ENCODE measurements at regions not wholly inside any gene's neighbourhood (a gene's known extent, or its start where the extent isn't known, plus 50 kb on each side); places are given as distances from the start of the nearest gene placed in this dataset.

DNA sequence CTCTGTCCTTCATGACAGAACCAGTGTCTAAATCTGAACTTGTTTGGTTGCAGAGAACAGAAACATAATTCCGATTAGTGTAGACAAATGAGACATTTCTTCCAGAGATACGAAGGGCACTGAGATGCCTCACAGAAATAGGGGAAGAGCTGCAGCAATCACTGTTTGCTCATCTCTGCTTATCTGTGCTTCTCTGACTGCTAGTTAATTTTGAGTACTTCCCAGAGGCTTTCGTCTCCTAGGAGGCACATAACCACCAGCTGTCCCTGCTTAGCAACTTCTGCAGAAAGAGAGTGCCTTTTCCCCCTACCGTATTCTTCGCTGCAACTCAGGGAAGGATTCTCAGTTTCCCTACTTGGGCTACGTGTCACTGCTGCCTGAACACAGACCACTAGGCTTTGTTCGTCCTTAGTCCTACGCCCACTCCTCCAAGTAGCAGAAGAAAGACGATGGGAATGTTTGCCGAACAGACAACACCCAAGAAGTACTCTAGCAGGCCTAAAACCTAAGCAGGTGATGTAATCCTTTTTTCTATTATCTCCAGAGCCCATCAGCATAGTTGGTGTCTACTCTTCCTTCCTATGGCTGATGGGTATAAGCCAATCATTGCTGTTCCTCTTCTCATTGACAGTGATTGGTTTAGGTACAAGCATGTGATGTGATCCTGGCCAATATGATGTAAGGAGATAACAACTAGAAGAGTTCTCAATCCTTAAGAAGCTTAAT, 63.6 kb downstream of the TNP1 start:
- Histone ChIP-seq H3K9me3 (ENCODE audit: low read length) (no peaks in the 10 kb centered on the region), H3F3A (ENCODE audit: insufficient read depth, low read length, poor library complexity, severe bottlenecking) (no peaks in the 10 kb centered on the region), H3K27ac (ENCODE audit: low read length) (no peak overlapping the region), H3K4me2 (ENCODE audit: low read length) (no peak overlapping the region), H4K20me1 (ENCODE audit: insufficient read depth) (no peaks in the 10 kb centered on the region), H2AFZ (ENCODE audit: low read depth, low read length) (no peak overlapping the region), H3K27me3 (ENCODE audit: insufficient read depth, low read depth, low read length) (no peaks in the 10 kb centered on the region), H3K4me3 (ENCODE audit: low read length) (no peak overlapping the region), H3K9me2 (ENCODE audit: insufficient read depth, low read length) (no peaks in the 10 kb centered on the region), H3K9ac (ENCODE audit: low read length) (no peak overlapping the region), H3K79me2 (replicated peaks; ENCODE audit: insufficient read depth, low read length) (no peaks in the 10 kb centered on the region), H3K36me3 (ENCODE audit: insufficient read depth, low read length) (no peaks in the 10 kb centered on the region)
- no peak for TF ChIP-seq EP300 (conservative IDR thresholded peaks at IDR 0.05; ENCODE audit: poor library complexity, severe bottlenecking)
- no peak for TF ChIP-seq EZH2 (IDR thresholded peaks at IDR 0.05; ENCODE audit: borderline replicate concordance, insufficient read depth, low read length, poor library complexity, severe bottlenecking)
- TF ChIP-seq MXI1 (conservative IDR thresholded peaks at IDR 0.05; ENCODE audit: poor library complexity, severe bottlenecking) = no peak
- no peak for TF ChIP-seq POLR2AphosphoS5 (IDR thresholded peaks at IDR 0.05)
- TF ChIP-seq, protein P1, sequence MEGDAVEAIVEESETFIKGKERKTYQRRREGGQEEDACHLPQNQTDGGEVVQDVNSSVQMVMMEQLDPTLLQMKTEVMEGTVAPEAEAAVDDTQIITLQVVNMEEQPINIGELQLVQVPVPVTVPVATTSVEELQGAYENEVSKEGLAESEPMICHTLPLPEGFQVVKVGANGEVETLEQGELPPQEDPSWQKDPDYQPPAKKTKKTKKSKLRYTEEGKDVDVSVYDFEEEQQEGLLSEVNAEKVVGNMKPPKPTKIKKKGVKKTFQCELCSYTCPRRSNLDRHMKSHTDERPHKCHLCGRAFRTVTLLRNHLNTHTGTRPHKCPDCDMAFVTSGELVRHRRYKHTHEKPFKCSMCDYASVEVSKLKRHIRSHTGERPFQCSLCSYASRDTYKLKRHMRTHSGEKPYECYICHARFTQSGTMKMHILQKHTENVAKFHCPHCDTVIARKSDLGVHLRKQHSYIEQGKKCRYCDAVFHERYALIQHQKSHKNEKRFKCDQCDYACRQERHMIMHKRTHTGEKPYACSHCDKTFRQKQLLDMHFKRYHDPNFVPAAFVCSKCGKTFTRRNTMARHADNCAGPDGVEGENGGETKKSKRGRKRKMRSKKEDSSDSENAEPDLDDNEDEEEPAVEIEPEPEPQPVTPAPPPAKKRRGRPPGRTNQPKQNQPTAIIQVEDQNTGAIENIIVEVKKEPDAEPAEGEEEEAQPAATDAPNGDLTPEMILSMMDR (IDR thresholded peaks at IDR 0.05; ENCODE audit: poor library complexity, severe bottlenecking) = no peak
- TF ChIP-seq SMC3 (conservative IDR thresholded peaks at IDR 0.05; ENCODE audit: poor library complexity) = no peak
- TF ChIP-seq TAF1 (IDR thresholded peaks at IDR 0.05; ENCODE audit: low read depth) = no peak
- no peak for TF ChIP-seq RAD21 (conservative IDR thresholded peaks at IDR 0.05)
- TF ChIP-seq, protein P2, sequence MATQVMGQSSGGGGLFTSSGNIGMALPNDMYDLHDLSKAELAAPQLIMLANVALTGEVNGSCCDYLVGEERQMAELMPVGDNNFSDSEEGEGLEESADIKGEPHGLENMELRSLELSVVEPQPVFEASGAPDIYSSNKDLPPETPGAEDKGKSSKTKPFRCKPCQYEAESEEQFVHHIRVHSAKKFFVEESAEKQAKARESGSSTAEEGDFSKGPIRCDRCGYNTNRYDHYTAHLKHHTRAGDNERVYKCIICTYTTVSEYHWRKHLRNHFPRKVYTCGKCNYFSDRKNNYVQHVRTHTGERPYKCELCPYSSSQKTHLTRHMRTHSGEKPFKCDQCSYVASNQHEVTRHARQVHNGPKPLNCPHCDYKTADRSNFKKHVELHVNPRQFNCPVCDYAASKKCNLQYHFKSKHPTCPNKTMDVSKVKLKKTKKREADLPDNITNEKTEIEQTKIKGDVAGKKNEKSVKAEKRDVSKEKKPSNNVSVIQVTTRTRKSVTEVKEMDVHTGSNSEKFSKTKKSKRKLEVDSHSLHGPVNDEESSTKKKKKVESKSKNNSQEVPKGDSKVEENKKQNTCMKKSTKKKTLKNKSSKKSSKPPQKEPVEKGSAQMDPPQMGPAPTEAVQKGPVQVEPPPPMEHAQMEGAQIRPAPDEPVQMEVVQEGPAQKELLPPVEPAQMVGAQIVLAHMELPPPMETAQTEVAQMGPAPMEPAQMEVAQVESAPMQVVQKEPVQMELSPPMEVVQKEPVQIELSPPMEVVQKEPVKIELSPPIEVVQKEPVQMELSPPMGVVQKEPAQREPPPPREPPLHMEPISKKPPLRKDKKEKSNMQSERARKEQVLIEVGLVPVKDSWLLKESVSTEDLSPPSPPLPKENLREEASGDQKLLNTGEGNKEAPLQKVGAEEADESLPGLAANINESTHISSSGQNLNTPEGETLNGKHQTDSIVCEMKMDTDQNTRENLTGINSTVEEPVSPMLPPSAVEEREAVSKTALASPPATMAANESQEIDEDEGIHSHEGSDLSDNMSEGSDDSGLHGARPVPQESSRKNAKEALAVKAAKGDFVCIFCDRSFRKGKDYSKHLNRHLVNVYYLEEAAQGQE (IDR thresholded peaks at IDR 0.05; ENCODE audit: borderline replicate concordance) = no peak

DNA sequence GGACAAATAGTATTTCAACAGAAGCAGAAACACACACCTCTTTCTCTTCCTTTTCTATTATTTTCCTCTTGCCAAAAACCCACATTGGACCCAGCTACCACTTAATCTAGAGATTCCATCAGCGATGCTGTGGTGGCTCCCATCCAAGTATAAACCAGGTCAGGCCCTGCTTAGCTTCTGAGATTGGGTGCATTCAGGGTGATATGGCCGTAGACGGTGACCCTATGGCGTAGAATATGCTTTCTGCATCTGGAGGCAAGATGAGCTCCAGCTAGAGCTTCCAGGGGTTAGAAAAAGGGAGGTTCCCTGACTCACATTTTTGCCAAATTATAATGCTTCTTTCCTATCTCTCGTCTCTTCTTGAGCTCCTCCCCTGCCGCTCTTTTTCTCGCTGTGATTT, 66.5 kb downstream of the TNP1 start:
- H3K27me3 ChIP-seq (ENCODE audit: insufficient read depth, low read depth, low read length) = no peaks in the 10 kb centered on the region
- TF ChIP-seq TAF1 (IDR thresholded peaks at IDR 0.05; ENCODE audit: low read depth) (no peak), RAD21 (conservative IDR thresholded peaks at IDR 0.05) (no peak), EP300 (conservative IDR thresholded peaks at IDR 0.05; ENCODE audit: poor library complexity, severe bottlenecking) (no peak), MXI1 (conservative IDR thresholded peaks at IDR 0.05; ENCODE audit: poor library complexity, severe bottlenecking) (no peak), EZH2 (IDR thresholded peaks at IDR 0.05; ENCODE audit: borderline replicate concordance, insufficient read depth, low read length, poor library complexity, severe bottlenecking) (no peak), SMC3 (conservative IDR thresholded peaks at IDR 0.05; ENCODE audit: poor library complexity) (no peak), POLR2AphosphoS5 (IDR thresholded peaks at IDR 0.05) (no peak)
- TF ChIP-seq, protein P2 (IDR thresholded peaks at IDR 0.05; ENCODE audit: borderline replicate concordance) = no peak
- TF ChIP-seq, protein P1 (IDR thresholded peaks at IDR 0.05; ENCODE audit: poor library complexity, severe bottlenecking) = no peak
- no peaks in the 10 kb centered on the region for H4K20me1 ChIP-seq (ENCODE audit: insufficient read depth)
- no peaks in the 10 kb centered on the region for H3K36me3 ChIP-seq (ENCODE audit: insufficient read depth, low read length)
- H3K9ac ChIP-seq (ENCODE audit: low read length) = no peak overlapping the region
- no peaks in the 10 kb centered on the region for H3F3A ChIP-seq (ENCODE audit: insufficient read depth, low read length, poor library complexity, severe bottlenecking)
- no peaks in the 10 kb centered on the region for H3K9me3 ChIP-seq (ENCODE audit: low read length)
- H3K4me2 ChIP-seq (ENCODE audit: low read length) = no peak overlapping the region
- H3K79me2 ChIP-seq (replicated peaks; ENCODE audit: insufficient read depth, low read length) = no peaks in the 10 kb centered on the region
- H3K9me2 ChIP-seq (ENCODE audit: insufficient read depth, low read length) = no peaks in the 10 kb centered on the region
- H3K27ac ChIP-seq (ENCODE audit: low read length) = no peak overlapping the region
- H2AFZ ChIP-seq (ENCODE audit: low read depth, low read length) = no peak overlapping the region
- H3K4me3 ChIP-seq (ENCODE audit: low read length) = no peak overlapping the region

Measured in neural cell (in vitro differentiated cells).